H1 (cell line): ENCODE measurements at regions not wholly inside any gene's neighbourhood (a gene's known extent, or its start where the extent isn't known, plus 50 kb on each side); places are given as distances from the start of the nearest gene placed in this dataset.

ENCODE experiments used
- ASH2L ChIP-seq: fragments of 200-600, 300-600 bp; sonication (generic); IDR thresholded peaks from one replicate; pipeline ENCODE4 v1.7.1; 2017; ENCODE audit warnings: low read length
- BRCA1 ChIP-seq: IDR thresholded peaks from 2 replicates; pipeline ENCODE4 v1.6.1; 2012; ENCODE audit warnings: low read depth, low read length, improper control_type of control experiment
- CHD1 ChIP-seq: IDR thresholded peaks from 2 replicates; pipeline ENCODE4 v1.6.1; 2012; ENCODE audit warnings: low read depth, low read length, improper control_type of control experiment
- JUN ChIP-seq: IDR thresholded peaks from 2 replicates; pipeline ENCODE4 v1.6.1; 2011; ENCODE audit warnings: low read depth, mild to moderate bottlenecking, improper control_type of control experiment, low read length
- KDM1A ChIP-seq: fragments of 200-600, 300-600 bp; sonication (generic); IDR thresholded peaks from 2 replicates; pipeline ENCODE4 v1.7.1; 2016; ENCODE audit warnings: mild to moderate bottlenecking, low read length, borderline replicate concordance
- POLR2AphosphoS5 ChIP-seq: IDR thresholded peaks from 2 replicates; pipeline ENCODE4 v1.6.1; 2011; ENCODE audit warnings: low read depth, low read length
- RNF2 ChIP-seq: fragments of 200-900, 300-1000 bp; sonication (generic); IDR thresholded peaks from 2 replicates; pipeline ENCODE4 v1.7.1; 2016; ENCODE audit warnings: borderline replicate concordance, low read depth, mild to moderate bottlenecking, antibody characterized with exemption, low read length; ENCODE audit not compliant: poor library complexity, severe bottlenecking; ENCODE audit errors: missing control alignments
- SIRT6 ChIP-seq: IDR thresholded peaks from one replicate; pipeline ENCODE4 v1.7.1; 2012; ENCODE audit warnings: low read length, inconsistent platforms
- TAF1 ChIP-seq: IDR thresholded peaks from 2 replicates; pipeline ENCODE4 v1.6.1; 2011; ENCODE audit warnings: mild to moderate bottlenecking, low read depth, low read length
- ZNF274 ChIP-seq: IDR thresholded peaks from 2 replicates; pipeline ENCODE4 v1.7.0; 2012; ENCODE audit warnings: low read length, borderline replicate concordance; ENCODE audit errors: extremely low read depth
- TF ChIP-seq, protein P1 (sequence below), 3 experiments: IDR thresholded peaks; 1 replicate in 2 of 3; 2 replicates in 1 of 3; pipeline versions ENCODE4 v1.5.1 to v1.6.1; 2011; ENCODE audit warnings: low read length in 3 of 3, mild to moderate bottlenecking in 3 of 3, inconsistent platforms in 2 of 3, low read depth in 1 of 3, moderate library complexity in 1 of 3; ENCODE audit not compliant: insufficient read depth in 1 of 3; ENCODE audit errors: control extremely low read depth in 1 of 3
- TF ChIP-seq, protein P2 (sequence below): IDR thresholded peaks from 2 replicates; pipeline ENCODE4 v1.6.1; 2011; ENCODE audit warnings: low read length, improper control_type of control experiment

DNA sequence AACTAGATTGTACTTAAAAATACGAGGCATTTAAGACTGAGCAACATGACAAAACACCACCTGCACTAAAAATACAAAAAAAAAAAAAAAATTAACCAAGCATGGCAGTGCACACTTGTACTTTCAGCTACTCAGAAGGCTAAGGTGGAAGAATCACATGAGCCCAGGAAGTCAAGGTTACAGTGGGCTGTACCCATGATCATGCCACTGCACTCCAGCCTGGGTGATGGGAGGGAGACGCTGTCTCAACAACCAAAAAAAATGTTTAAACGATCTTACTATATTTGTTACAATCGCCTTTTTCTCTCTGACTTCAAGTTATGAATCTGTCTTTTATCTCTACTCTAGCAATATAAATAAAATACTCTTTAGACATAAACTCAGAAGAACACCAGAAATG, 1454.3 kb downstream of the MAT2B start:
- TF ChIP-seq KDM1A (no peak), CHD1 (no peak), RNF2 (no peak), POLR2AphosphoS5 (no peak), TAF1 (no peak), SIRT6 (no peak), ZNF274 (no peak), BRCA1 (no peak), ASH2L (no peak), JUN (no peak)
- TF ChIP-seq, protein P1, sequence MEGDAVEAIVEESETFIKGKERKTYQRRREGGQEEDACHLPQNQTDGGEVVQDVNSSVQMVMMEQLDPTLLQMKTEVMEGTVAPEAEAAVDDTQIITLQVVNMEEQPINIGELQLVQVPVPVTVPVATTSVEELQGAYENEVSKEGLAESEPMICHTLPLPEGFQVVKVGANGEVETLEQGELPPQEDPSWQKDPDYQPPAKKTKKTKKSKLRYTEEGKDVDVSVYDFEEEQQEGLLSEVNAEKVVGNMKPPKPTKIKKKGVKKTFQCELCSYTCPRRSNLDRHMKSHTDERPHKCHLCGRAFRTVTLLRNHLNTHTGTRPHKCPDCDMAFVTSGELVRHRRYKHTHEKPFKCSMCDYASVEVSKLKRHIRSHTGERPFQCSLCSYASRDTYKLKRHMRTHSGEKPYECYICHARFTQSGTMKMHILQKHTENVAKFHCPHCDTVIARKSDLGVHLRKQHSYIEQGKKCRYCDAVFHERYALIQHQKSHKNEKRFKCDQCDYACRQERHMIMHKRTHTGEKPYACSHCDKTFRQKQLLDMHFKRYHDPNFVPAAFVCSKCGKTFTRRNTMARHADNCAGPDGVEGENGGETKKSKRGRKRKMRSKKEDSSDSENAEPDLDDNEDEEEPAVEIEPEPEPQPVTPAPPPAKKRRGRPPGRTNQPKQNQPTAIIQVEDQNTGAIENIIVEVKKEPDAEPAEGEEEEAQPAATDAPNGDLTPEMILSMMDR (IDR thresholded peaks at IDR 0.05; ENCODE audit: control extremely low read depth in 1 of 3, insufficient read depth in 1 of 3, low read depth in 1 of 3, low read length in 3 of 3): no peak
- TF ChIP-seq, protein P2, sequence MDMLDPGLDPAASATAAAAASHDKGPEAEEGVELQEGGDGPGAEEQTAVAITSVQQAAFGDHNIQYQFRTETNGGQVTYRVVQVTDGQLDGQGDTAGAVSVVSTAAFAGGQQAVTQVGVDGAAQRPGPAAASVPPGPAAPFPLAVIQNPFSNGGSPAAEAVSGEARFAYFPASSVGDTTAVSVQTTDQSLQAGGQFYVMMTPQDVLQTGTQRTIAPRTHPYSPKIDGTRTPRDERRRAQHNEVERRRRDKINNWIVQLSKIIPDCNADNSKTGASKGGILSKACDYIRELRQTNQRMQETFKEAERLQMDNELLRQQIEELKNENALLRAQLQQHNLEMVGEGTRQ: no peak
